KG1 (cell line): ENCODE measurements at regions not wholly inside any gene's neighbourhood (a gene's known extent, or its start where the extent isn't known, plus 50 kb on each side); places are given as distances from the start of the nearest gene placed in this dataset.
"Not testable (repeated sequence)": the region's sequence is repeated elsewhere in the genome, so short reads cannot be mapped to it uniquely, and the experiment has no call there.

ENCODE experiments used
- DNase-seq: peaks from one replicate; lab custom pipeline; 2025; lab: John Stamatoyannopoulos, UW

DNA sequence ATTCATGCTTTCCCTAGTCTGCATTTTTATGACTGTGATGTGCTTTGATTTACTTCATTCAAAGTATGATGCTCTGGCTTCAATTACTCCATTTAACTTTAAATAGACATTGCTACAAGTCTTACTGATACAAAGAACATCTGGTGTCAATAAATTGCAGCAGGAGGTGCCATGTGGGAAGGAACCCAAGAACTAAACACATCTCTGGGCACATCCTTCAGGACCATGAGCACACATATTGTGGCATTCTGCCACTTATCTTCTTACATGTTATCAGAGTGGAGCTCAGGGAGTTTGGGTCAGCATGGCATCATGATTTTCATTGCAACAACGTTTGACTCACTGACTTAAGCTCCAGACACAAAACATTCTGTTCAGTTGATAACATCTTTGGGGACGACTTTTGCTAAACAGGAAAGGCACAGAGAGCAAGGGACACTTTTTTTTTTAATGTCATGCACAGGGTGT lies 227.0 kb downstream of the DKK1 start:
- DNase-seq = no peak

- DNase-seq = no peak
Measured at GRCh38 chr10:52542906-52543305, 228.8 kb downstream of the DKK1 start.

GRCh38 chr10:52551046-52551445 lies 221.5 kb downstream of the MBL2 start:
- DNase-seq = no peak

DNA sequence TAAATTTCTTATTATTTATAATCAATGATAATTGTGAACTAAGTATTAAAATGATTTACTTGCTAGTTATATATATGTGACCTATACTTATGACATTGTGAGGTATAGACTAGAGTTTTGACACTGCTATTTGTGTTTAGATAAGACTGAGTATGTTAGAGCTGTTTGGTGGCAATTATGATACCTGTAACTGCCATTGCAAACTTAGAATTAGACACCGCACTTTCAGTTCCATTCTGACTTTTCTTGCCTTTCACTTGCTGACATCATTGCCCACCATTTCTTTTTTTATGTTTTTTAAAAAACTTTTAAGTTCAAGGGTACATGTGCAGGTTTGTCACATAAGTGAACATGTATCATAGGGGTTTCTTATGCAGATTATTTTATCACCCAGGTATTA lies 214.5 kb downstream of the MBL2 start:
- no peak for DNase-seq

- DNase-seq = no peak
Measured at GRCh38 chr10:52561322-52561721, 211.3 kb downstream of the MBL2 start.

- no peak for DNase-seq
Measured at GRCh38 chr10:52563360-52563759, 209.2 kb downstream of the MBL2 start.

GRCh38 chr10:52566471-52567246 lies 205.9 kb downstream of the MBL2 start:
- no peak for DNase-seq

DNA sequence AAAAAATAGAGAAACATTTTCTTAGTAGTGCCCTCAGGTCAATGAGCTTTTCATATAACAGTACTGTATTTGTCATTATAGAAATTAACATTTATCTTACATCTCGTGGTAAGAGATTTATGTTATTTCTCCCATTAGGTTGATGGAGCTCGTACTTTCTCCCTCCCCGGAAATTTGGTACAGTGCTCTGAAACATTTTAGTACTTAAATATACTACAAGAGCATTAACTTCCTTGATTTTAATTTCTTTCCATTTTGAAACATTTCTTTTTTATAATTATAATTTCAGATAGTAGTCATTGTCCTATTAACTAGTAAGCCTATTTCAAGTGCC lies 205.4 kb downstream of the MBL2 start:
- DNase-seq = no peak

DNA sequence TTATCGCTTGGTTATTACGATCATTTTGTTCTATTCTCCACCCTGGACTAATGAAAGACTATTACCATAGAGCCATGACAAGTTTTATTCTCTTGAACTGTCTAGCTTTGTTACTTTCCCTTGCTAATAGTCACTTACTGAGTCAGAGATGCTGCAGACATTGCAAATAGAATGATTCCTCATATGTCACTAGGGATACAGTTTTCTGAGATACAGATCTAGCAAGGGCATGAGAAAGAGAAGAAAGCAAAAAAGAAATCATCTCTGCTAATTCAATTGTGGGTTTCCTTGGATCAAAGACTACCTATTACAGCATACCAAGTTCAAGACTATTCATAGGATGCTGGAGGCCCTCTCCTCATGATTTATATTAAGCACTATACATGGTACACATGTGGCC lies 204.3 kb downstream of the MBL2 start:
- no peak for DNase-seq

DNA sequence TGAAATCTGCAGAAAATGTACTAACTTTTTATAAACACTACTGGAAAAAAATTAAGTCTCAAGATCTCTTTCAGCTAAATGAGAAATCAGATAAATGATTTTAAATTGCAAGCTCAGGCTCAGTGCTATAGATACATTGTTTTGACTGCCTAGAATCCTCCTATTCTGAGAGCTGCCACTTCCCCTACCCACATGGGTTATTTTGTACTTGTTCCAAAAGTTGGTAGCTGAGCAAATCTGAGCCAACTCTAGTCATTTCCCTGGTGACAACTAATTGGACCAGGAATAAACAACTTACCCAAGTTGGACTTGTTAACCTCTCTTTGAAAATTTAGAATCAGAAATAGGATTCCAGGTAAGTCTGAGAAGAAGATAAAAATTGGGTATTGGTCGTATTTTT lies 202.1 kb downstream of the MBL2 start:
- no peak for DNase-seq

- DNase-seq = no peak
Measured at GRCh38 chr10:52571018-52571417, 201.6 kb downstream of the MBL2 start.

- DNase-seq = no peak
Measured at GRCh38 chr10:52571516-52572182, 200.9 kb downstream of the MBL2 start.

- DNase-seq = no peak
Measured at GRCh38 chr10:52573347-52573746, 199.2 kb downstream of the MBL2 start.

- DNase-seq = no peak
Measured at GRCh38 chr10:52574697-52575096, 197.9 kb downstream of the MBL2 start.

DNA sequence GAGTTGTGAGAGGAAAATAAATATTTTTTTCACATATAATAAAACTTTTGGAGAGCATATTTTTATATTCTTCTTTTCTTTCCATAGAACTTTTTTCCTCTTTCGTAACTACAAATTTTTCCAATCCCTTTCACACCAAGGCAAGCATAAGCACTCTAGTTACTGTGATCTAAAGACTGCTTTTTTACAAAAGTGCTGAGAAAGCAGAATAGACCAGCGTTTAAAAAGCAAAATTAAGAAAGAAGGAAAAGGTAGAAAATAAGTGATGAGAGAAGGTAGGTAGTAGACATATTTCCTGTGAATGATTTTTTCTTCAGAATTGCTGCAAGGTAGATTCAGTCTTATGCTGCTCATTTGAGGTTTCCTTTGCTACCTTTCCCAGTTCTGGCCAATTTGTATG lies 195.5 kb downstream of the MBL2 start:
- DNase-seq = no peak

- no peak for DNase-seq
Measured at GRCh38 chr10:52578871-52579405, 193.6 kb downstream of the MBL2 start.

GRCh38 chr10:52581636-52582035 lies 190.9 kb downstream of the MBL2 start:
- not testable (repeated sequence) for DNase-seq

DNA sequence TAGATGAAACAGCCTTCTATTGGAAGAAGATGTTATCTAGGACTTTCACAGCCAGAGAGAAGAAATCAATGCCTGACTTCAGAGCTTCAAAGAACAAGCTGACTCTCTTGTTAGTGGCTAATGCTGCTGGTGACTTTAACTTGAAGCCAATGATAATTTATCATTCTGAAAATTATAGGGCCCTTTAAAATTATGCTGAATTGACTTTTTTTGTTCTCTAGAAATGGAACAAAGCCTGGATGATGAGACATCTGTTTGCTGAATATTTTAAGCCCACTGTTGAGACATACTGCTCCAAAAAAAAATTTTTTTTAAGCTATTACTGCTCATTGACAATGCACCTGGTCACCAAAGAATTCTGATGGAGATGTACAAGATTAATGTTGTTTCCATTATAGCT lies 189.2 kb downstream of the MBL2 start:
- DNase-seq = no peak

DNA sequence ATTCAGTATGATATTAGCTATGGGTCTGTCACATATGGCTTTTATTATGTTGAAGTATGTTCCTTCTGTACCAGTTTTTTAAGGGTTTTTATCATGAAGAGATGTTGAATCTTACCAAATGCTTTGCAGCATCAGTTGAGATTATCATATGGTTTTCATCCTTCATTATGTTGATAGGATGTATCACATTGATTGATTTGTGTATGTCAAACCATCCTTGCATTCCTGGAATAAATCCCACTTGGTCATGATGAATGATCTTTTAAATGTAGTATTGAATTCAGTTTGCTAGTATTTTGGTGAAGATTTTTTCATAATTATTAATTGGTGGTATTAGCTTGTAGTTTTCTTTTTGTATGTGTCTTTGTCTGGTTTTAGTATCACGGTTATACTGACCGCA lies 185.9 kb downstream of the MBL2 start:
- DNase-seq = no peak

DNA sequence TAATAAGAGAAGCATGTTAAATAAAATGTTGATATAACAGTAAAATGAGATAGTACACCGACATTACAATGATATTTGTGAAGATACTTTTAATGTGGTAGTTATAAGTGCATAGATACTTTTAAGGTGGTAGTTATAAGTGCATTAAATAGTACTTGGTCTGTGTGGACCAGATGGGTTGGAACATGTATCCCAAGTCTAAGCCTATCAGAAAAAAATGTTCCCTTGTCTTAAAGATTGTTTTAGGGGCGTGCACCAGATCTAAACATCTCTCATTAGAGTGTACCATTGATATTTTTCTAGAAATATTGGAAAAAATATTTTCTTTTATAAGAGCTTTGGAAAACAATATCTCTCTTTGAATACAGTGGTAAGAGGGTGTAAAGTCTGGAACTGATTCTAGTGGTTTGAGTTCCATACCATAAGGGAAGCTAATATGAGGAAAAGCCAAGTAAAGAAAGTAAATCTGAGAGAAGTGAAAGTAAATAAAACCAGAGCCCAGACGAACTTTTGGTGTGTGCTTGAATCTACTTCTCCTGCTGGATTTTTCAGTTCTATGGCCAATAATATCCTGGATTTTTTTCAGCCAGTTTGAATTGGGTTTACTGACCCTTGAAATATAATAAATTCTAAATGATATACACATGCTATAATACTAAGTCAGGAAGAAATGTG lies 175.3 kb downstream of the MBL2 start:
- no peak for DNase-seq

GRCh38 chr10:52598936-52599335 lies 173.6 kb downstream of the MBL2 start:
- DNase-seq = no peak

- DNase-seq = no peak
Measured at GRCh38 chr10:52599551-52600200, 172.9 kb downstream of the MBL2 start.
